Suprapubic skin (tissue), 4 donors: ENCODE measurements at regions not wholly inside any gene's neighbourhood (a gene's known extent, or its start where the extent isn't known, plus 50 kb on each side); places are given as distances from the start of the nearest gene placed in this dataset.

Source experiments
- DNase-seq, 2 donors: peaks; one replicate each; pipeline ENCODE4 v3.0.0-alpha.2; 2019; ENCODE audit warnings: low spot score in 2 of 2
- H3K27ac ChIP-seq: fragments of 200-600 bp; sonication (generic); one replicate; pipeline ENCODE4 v1.5.1; 2019
- H3K27me3 ChIP-seq: fragments of 200-600 bp; sonication (generic); one replicate; pipeline ENCODE4 v1.5.1; 2019
- H3K36me3 ChIP-seq: fragments of 200-600 bp; sonication (generic); one replicate; pipeline ENCODE4 v1.5.1; 2019
- H3K4me1 ChIP-seq: fragments of 200-600 bp; sonication (generic); one replicate; pipeline ENCODE4 v1.5.1; 2019
- H3K4me3 ChIP-seq: fragments of 200-600 bp; sonication (generic); one replicate; pipeline ENCODE4 v1.5.1; 2019; ENCODE audit warnings: mild to moderate bottlenecking
- H3K9me3 ChIP-seq: fragments of 200-600 bp; sonication (generic); one replicate; pipeline ENCODE4 v1.5.1; 2019
- CTCF ChIP-seq, 2 donors: fragments of 200-600 bp in 1 of 2; fragments of 450-650 bp in 1 of 2; sonication (generic) in 1 of 2; IDR thresholded peaks; one replicate each; pipeline ENCODE4 v1.5.1; 2016 to 2019; ENCODE audit warnings: antibody characterized with exemption in 2 of 2, mild to moderate bottlenecking in 1 of 2, moderate library complexity in 1 of 2
- EP300 ChIP-seq: sonication (generic); formaldehyde crosslinking; IDR thresholded peaks from one replicate; pipeline ENCODE4 v1.6.1; 2017; ENCODE audit warnings: antibody characterized with exemption
- POLR2A ChIP-seq, 2 donors: fragments of 450-650 bp; IDR thresholded peaks; one replicate each; pipeline ENCODE4 v1.6.1; 2017; ENCODE audit warnings: antibody characterized with exemption in 2 of 2, mild to moderate bottlenecking in 2 of 2, moderate library complexity in 2 of 2
- POLR2AphosphoS5 ChIP-seq, 3 donors: sonication (generic); formaldehyde crosslinking; IDR thresholded peaks; one replicate each; pipeline ENCODE4 v1.6.1; 2017; ENCODE audit warnings: antibody characterized with exemption in 3 of 3
- WGBS: methylation state at CpG from one replicate; pipeline ENCODE4 v1.1.5; 2018; 5-methylcytosine and 5-hydroxymethylcytosine counted together

GRCh38 chr17:53127331-53127730, 695.4 kb upstream of the KIF2B start:
- Histone ChIP-seq H3K36me3 (no peaks in the 10 kb centered on the region), H3K4me3 (no peak overlapping the region), H3K9me3 (no peaks in the 10 kb centered on the region), H3K27me3 (no peaks in the 10 kb centered on the region), H3K27ac (no peak overlapping the region), H3K4me1 (no peaks in the 10 kb centered on the region)
- WGBS = 79% methylated on average over 3 of the region's 3 CpGs
- TF ChIP-seq POLR2AphosphoS5 (IDR thresholded peaks at IDR 0.05) (no peak), EP300 (no peak), CTCF (IDR thresholded peaks at IDR 0.05) (no peak), POLR2A (IDR thresholded peaks at IDR 0.05) (no peak)
- no peak for DNase-seq

GRCh38 chr17:53122966-53123365, 699.8 kb upstream of the KIF2B start:
- Histone ChIP-seq H3K4me3 (no peak overlapping the region), H3K27ac (no peak overlapping the region), H3K9me3 (no peaks in the 10 kb centered on the region), H3K36me3 (no peaks in the 10 kb centered on the region), H3K27me3 (no peaks in the 10 kb centered on the region), H3K4me1 (no peaks in the 10 kb centered on the region)
- TF ChIP-seq POLR2A (IDR thresholded peaks at IDR 0.05) (no peak), CTCF (IDR thresholded peaks at IDR 0.05) (no peak)
- DNase-seq = no peak

DNA sequence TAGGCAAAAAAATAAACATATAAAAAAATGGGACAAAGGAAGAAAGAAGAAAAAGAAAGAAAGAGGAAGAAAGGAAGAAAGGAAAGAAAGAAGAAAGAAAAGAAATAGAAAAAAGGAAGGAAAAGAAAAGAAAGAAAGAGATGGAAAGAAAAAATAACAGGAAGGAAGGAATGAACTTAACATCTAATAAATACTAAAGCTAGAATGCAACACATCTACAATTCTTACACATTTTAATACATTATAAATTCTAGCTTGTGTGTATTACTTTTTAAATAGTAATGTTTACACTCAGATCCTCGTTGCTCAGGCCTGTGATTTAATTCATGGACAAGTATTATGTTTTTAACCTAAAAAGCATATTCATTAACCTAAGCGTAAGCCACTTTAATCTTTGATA, 703.0 kb upstream of the KIF2B start:
- H3K4me1 ChIP-seq = no peaks in the 10 kb centered on the region
- no peak for DNase-seq
- H3K27me3 ChIP-seq = no peaks in the 10 kb centered on the region
- no peak overlapping the region for H3K27ac ChIP-seq
- H3K9me3 ChIP-seq = peaks cover 4% of the 10 kb centered on the region
- WGBS = 85% methylated on average over 2 of the region's 2 CpGs
- TF ChIP-seq CTCF (IDR thresholded peaks at IDR 0.05) (no peak), POLR2AphosphoS5 (IDR thresholded peaks at IDR 0.05) (no peak), POLR2A (IDR thresholded peaks at IDR 0.05) (no peak), EP300 (no peak)
- no peak overlapping the region for H3K4me3 ChIP-seq
- H3K36me3 ChIP-seq = no peaks in the 10 kb centered on the region

- Histone ChIP-seq H3K27ac (no peak overlapping the region), H3K27me3 (no peaks in the 10 kb centered on the region), H3K4me3 (no peak overlapping the region), H3K4me1 (no peaks in the 10 kb centered on the region), H3K9me3 (peaks cover 4% of the 10 kb centered on the region), H3K36me3 (no peaks in the 10 kb centered on the region)
- 56% methylated on average over 2 of the region's 2 CpGs for whole genome bisulfite sequencing
- no peak for TF ChIP-seq EP300
- no peak for TF ChIP-seq POLR2A (IDR thresholded peaks at IDR 0.05)
- TF ChIP-seq CTCF (IDR thresholded peaks at IDR 0.05) = no peak
- TF ChIP-seq POLR2AphosphoS5 (IDR thresholded peaks at IDR 0.05) = no peak
- no peak for DNase-seq
Measured at GRCh38 chr17:53118948-53119347, 703.8 kb upstream of the KIF2B start.

GRCh38 chr17:53106886-53107285, 715.8 kb upstream of the KIF2B start:
- Histone ChIP-seq H3K36me3 (no peaks in the 10 kb centered on the region), H3K4me1 (no peaks in the 10 kb centered on the region), H3K27me3 (no peaks in the 10 kb centered on the region), H3K9me3 (no peaks in the 10 kb centered on the region), H3K4me3 (no peak overlapping the region), H3K27ac (no peak overlapping the region)
- TF ChIP-seq EP300 = no peak
- TF ChIP-seq POLR2A (IDR thresholded peaks at IDR 0.05) = no peak
- no peak for TF ChIP-seq CTCF (IDR thresholded peaks at IDR 0.05)
- no peak for TF ChIP-seq POLR2AphosphoS5 (IDR thresholded peaks at IDR 0.05)
- no peak for DNase-seq
